Cardiac muscle cell (in vitro differentiated cells and primary cell): ENCODE measurements at regions not wholly inside any gene's neighbourhood (a gene's known extent, or its start where the extent isn't known, plus 50 kb on each side); places are given as distances from the start of the nearest gene placed in this dataset.
A peak's percentile ranks its signal among the peaks of the same experiment; 100 is the strongest.

ENCODE experiments used
- DNase-seq, 2 donors: peaks; one replicate each; pipeline versions ENCODE4 v3.0.0 to v3.0.0-alpha.2; 2010 to 2017; ENCODE audit warnings: low read depth in 1 of 2, low spot score in 1 of 2
- H3K27ac ChIP-seq: fragments of 200-600 bp; sonication (generic); 2 replicates; pipeline ENCODE4 v1.5.1; 2016
- H3K27me3 ChIP-seq: fragments of 200-600 bp; sonication (generic); 2 replicates; pipeline ENCODE4 v1.6.0; 2016; ENCODE audit warnings: control low read depth
- H3K36me3 ChIP-seq: fragments of 200-600 bp; sonication (generic); 2 replicates; pipeline ENCODE4 v1.5.1; 2016; ENCODE audit warnings: control low read depth
- H3K4me1 ChIP-seq: fragments of 200-600 bp; sonication (generic); 2 replicates; pipeline ENCODE4 v1.8.1; 2017; ENCODE audit warnings: low read depth, mild to moderate bottlenecking, mixed run types
- H3K4me3 ChIP-seq: fragments of 200-600 bp; sonication (generic); 2 replicates; pipeline ENCODE4 v1.5.1; 2016; ENCODE audit warnings: mild to moderate bottlenecking
- H3K9me3 ChIP-seq: fragments of 200-600 bp; sonication (generic); 2 replicates; pipeline ENCODE4 v1.5.1; 2017; ENCODE audit warnings: low read depth, mild to moderate bottlenecking, control low read depth
- TF ChIP-seq, protein P1 (sequence below): IDR thresholded peaks from 2 replicates; pipeline ENCODE4 v1.5.1; 2012; ENCODE audit warnings: low read depth, mild to moderate bottlenecking, low read length

DNA sequence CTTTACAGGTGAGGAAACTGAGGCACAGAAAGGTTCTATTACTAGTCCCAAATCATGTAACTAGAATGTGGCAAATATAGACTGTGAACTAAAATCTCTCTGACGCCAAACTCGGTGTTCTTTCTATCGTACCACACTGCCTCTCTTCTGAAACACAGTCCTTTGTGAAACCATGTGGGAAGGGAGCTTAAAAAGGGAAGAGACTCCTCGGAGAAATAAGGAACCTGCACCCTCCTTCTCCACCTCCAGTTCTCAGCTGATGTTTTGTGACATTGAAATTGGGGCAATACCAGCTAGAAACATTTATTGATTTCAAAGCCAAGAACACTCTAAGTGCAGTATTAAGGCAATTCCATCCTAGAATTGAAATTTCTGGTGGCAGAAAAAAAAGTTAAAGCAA is 76.4 kb upstream of the DRD2 start:
- Histone ChIP-seq H3K4me3 (no peak overlapping the region), H3K27ac (no peak overlapping the region), H3K9me3 (no peaks in the 10 kb centered on the region), H3K4me1 (no peaks in the 10 kb centered on the region), H3K27me3 (no peaks in the 10 kb centered on the region), H3K36me3 (no peaks in the 10 kb centered on the region)
- no peak for DNase-seq
- TF ChIP-seq, protein P1, sequence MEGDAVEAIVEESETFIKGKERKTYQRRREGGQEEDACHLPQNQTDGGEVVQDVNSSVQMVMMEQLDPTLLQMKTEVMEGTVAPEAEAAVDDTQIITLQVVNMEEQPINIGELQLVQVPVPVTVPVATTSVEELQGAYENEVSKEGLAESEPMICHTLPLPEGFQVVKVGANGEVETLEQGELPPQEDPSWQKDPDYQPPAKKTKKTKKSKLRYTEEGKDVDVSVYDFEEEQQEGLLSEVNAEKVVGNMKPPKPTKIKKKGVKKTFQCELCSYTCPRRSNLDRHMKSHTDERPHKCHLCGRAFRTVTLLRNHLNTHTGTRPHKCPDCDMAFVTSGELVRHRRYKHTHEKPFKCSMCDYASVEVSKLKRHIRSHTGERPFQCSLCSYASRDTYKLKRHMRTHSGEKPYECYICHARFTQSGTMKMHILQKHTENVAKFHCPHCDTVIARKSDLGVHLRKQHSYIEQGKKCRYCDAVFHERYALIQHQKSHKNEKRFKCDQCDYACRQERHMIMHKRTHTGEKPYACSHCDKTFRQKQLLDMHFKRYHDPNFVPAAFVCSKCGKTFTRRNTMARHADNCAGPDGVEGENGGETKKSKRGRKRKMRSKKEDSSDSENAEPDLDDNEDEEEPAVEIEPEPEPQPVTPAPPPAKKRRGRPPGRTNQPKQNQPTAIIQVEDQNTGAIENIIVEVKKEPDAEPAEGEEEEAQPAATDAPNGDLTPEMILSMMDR: no peak

DNA sequence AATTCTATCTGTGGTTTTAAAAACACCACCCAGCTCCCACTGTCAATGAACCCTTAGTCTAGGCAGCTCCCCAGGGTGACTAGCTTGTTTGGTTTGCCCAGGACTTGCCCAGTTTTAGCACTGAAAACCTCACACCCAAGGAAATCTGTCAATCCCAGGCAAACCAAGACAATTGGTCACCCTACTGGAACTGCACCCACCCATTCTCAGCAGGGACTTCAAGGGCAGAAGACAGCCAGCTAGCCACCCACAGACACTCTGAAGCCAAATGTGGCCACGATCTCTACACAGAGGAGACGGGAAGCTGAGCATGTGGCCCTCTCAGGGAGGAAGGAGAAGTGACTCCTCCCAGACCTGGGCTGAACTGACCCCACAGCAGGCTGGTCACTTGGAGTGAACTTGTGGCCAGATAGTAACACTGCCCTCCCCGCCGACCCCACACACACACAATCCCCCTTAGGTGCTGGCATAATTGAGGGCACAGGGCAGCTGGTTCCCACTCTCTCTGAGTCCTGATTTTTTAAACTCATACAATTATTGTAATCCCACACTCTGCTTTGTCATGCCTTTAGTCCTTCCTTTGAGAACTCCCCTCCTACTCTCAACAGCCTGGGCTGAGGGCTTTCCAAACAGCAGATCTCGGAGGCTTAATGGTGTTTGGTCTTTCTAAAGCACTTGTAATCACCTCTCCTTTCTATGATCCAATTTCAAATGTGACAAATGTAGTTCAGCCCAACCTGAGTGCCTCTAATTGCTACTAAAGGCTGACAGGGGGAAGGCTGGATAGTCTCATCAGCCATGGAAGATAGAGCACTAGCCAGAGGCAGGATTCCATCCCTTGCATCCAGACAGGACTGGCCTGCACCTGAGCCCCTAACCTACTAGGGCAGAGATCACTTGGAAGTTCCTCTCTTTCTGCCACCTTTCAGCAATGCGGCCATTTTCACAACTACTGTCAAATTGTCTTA is 74.7 kb upstream of the DRD2 start:
- no peaks in the 10 kb centered on the region for H3K9me3 ChIP-seq
- no peaks in the 10 kb centered on the region for H3K27me3 ChIP-seq
- H3K4me1 ChIP-seq: no peaks in the 10 kb centered on the region
- TF ChIP-seq, protein P1: no peak
- no peaks in the 10 kb centered on the region for H3K36me3 ChIP-seq
- no peak overlapping the region for H3K4me3 ChIP-seq
- H3K27ac ChIP-seq: no peak overlapping the region
- DNase-seq: peak in 1 of 2 donors; percentile 13

DNA sequence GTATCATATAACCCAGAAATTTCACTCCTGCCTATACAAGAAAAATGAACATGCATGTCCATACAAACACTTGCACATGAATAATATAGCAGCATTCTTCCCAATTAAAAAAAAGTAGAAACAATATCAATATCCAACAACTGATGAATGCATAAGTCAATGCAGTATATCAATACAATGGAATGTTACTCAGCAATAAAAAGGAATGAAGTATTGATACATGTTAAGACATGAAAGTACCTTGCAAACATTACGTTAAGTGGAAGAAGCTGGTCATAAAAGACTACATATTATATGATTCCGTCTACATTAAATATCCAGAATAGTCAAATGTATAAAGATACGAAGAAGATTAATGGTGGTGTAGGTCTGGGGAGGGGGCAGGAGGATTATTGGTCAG is 73.9 kb upstream of the DRD2 start:
- H3K4me1 ChIP-seq: no peaks in the 10 kb centered on the region
- H3K9me3 ChIP-seq: no peaks in the 10 kb centered on the region
- no peak overlapping the region for H3K27ac ChIP-seq
- H3K4me3 ChIP-seq: no peak overlapping the region
- no peaks in the 10 kb centered on the region for H3K36me3 ChIP-seq
- no peak for DNase-seq
- TF ChIP-seq, protein P1: no peak
- no peaks in the 10 kb centered on the region for H3K27me3 ChIP-seq

DNA sequence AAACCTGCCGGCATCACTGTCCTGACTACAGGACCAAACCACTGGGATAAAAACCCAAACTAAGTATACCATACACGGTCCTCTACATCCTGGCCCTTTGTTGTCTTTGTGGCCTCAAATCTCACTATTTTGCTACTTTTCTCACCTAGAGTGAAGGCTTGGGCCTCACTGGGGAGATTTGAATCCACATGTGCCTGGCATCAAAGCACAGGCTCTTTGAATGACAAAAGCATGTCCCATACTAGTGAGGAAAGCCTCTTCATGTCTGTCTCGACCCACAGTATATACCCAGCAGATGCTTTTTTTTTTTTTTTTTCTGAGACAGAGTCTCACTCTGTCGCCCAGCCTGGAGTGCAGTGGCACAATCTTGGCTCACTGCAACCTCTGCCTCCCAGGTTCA is 72.5 kb upstream of the DRD2 start:
- DNase-seq: no peak
- Histone ChIP-seq H3K36me3 (no peaks in the 10 kb centered on the region), H3K9me3 (no peaks in the 10 kb centered on the region), H3K4me1 (no peaks in the 10 kb centered on the region), H3K4me3 (no peak overlapping the region), H3K27ac (no peak overlapping the region), H3K27me3 (no peaks in the 10 kb centered on the region)
- TF ChIP-seq, protein P1: no peak

DNA sequence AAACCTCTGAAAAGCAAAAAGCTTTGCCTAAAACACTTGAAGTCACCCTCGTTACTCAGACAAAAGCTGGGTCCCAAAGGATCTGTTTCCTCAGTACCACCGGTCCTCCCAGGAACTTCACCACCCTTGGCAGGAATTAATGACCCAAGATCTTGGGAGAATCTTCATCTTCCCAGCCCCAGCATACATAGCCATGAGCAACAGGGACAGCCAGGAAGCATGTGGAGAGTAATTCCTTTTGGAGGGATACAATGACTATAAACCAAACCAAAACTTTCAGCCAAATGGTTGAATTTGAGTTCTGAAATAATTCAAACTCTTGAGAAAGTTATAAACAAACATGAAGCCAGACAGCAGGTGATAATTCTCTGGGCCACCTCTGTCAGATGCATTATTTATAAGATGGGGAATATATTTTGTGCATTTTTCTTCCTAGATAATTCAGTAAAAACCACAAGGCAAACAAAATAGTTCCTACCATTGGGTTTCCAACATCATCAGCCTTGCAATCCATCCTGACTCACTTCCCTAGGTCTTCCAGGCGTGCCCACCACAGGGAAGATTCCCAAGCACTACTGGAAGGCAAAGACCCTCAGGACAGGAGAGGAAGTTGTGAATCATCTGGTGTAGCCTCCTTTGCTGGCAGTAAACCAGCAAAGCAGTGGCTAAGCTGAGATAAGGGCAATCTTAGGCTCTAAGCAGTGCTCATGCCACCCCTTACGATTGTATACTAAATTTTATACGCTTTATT is 71.7 kb upstream of the DRD2 start:
- DNase-seq: peak in 1 of 2 donors; percentile 71
- Histone ChIP-seq H3K9me3 (no peaks in the 10 kb centered on the region), H3K4me3 (no peak overlapping the region), H3K4me1 (no peaks in the 10 kb centered on the region), H3K36me3 (no peaks in the 10 kb centered on the region), H3K27me3 (no peaks in the 10 kb centered on the region), H3K27ac (no peak overlapping the region)
- TF ChIP-seq, protein P1: no peak
